Prostate gland (tissue), 2 donors: ENCODE measurements at regions not wholly inside any gene's neighbourhood (a gene's known extent, or its start where the extent isn't known, plus 50 kb on each side); places are given as distances from the start of the nearest gene placed in this dataset.

ENCODE experiments used
- DNase-seq: peaks from one replicate; pipeline ENCODE4 v3.0.0-alpha.2; 2019; ENCODE audit warnings: low spot score
- H3K27ac ChIP-seq, 2 donors: fragments of 200-600 bp; sonication (generic); 2 replicates each; pipeline ENCODE4 v1.5.1; 2017 to 2019
- H3K27me3 ChIP-seq: fragments of 200-600 bp; sonication (generic); replicated peaks from 2 replicates; pipeline ENCODE4 v1.5.1; 2019; ENCODE audit not compliant: insufficient read depth
- H3K36me3 ChIP-seq, 2 donors: fragments of 200-600 bp; sonication (generic); 1 replicate in 1 of 2; 2 replicates in 1 of 2; pipeline versions ENCODE4 v1.5.1 to v1.8.1; 2017 to 2019
- H3K4me1 ChIP-seq: fragments of 200-600 bp; sonication (generic); replicated peaks from 2 replicates; pipeline ENCODE4 v1.5.1; 2019
- H3K4me3 ChIP-seq, 2 donors: fragments of 200-600 bp; sonication (generic); 2 replicates each; pipeline ENCODE4 v1.5.1; 2017 to 2019
- H3K9me3 ChIP-seq: fragments of 200-600 bp; sonication (generic); 2 replicates; pipeline ENCODE4 v1.5.1; 2017
- CTCF ChIP-seq, 4 experiments: fragments of 200-600 bp in 2 of 4; fragments of 450-650 bp in 2 of 4; sonication (generic) in 2 of 4; IDR thresholded peaks; 1 replicate in 3 of 4; 2 replicates in 1 of 4; pipeline ENCODE4 v1.5.1; 2016 to 2019; ENCODE audit warnings: antibody characterized with exemption in 4 of 4, mild to moderate bottlenecking in 2 of 4, moderate library complexity in 2 of 4
- POLR2A ChIP-seq: fragments of 450-650 bp; IDR thresholded peaks from one replicate; pipeline ENCODE4 v1.6.1; 2016; ENCODE audit warnings: antibody characterized with exemption, mild to moderate bottlenecking
- POLR2AphosphoS5 ChIP-seq: sonication (generic); formaldehyde crosslinking; IDR thresholded peaks from one replicate; pipeline ENCODE4 v1.6.1; 2017; ENCODE audit warnings: antibody characterized with exemption
- WGBS: methylation state at CpG from one replicate; pipeline ENCODE4 v1.1.5; 2018; 5-methylcytosine and 5-hydroxymethylcytosine counted together
- intact Hi-C: fragments of 100-400 bp; cut with DNase I; formaldehyde crosslinking; loops from one replicate; pipeline ENCODE4 v1.14.2; 2022

- 93% methylated on average over 4 of the region's 4 CpGs for WGBS
- H3K27me3 ChIP-seq: no peaks in the 10 kb centered on the region
- TF ChIP-seq POLR2AphosphoS5: no peak
- no peak for TF ChIP-seq CTCF (IDR thresholded peaks at IDR 0.05)
- TF ChIP-seq POLR2A: no peak
- no peaks in the 10 kb centered on the region for H3K9me3 ChIP-seq
- H3K36me3 ChIP-seq: no peaks in the 10 kb centered on the region
- H3K4me1 ChIP-seq: no peaks in the 10 kb centered on the region
- no peak for DNase-seq
- no peak overlapping the region for H3K27ac ChIP-seq
- intact Hi-C loops: no loop called here
- H3K4me3 ChIP-seq: no peak overlapping the region
Measured at GRCh38 chr18:24548583-24548982, 88.1 kb downstream of the HRH4 start.

- H3K36me3 ChIP-seq: no peaks in the 10 kb centered on the region
- no peak overlapping the region for H3K27ac ChIP-seq
- no peaks in the 10 kb centered on the region for H3K4me1 ChIP-seq
- H3K9me3 ChIP-seq: no peaks in the 10 kb centered on the region
- intact Hi-C loops: no loop called here
- no peak for DNase-seq
- no peaks in the 10 kb centered on the region for H3K27me3 ChIP-seq
- WGBS: 93% methylated on average over 4 of the region's 4 CpGs
- no peak overlapping the region for H3K4me3 ChIP-seq
- TF ChIP-seq CTCF (IDR thresholded peaks at IDR 0.05): no peak
- TF ChIP-seq POLR2A: no peak
- no peak for TF ChIP-seq POLR2AphosphoS5
Measured at GRCh38 chr18:24552218-24552617, 91.8 kb downstream of the HRH4 start.

- TF ChIP-seq POLR2AphosphoS5 (no peak), POLR2A (no peak), CTCF (IDR thresholded peaks at IDR 0.05) (no peak)
- 49% methylated on average over 6 of the region's 6 CpGs for WGBS
- Histone ChIP-seq H3K9me3 (no peaks in the 10 kb centered on the region), H3K4me3 (no peak overlapping the region), H3K4me1 (no peaks in the 10 kb centered on the region), H3K36me3 (no peaks in the 10 kb centered on the region), H3K27ac (no peak overlapping the region), H3K27me3 (no peaks in the 10 kb centered on the region)
- no peak for DNase-seq
- intact Hi-C loops: no loop called here
Measured at GRCh38 chr18:24553571-24554285, 93.3 kb downstream of the HRH4 start.

GRCh38 chr18:24558403-24558802 is 98.0 kb downstream of the HRH4 start:
- DNase-seq: no peak
- TF ChIP-seq POLR2A (no peak), CTCF (IDR thresholded peaks at IDR 0.05) (no peak), POLR2AphosphoS5 (no peak)
- intact Hi-C loops: no loop called here
- no peaks in the 10 kb centered on the region for H3K9me3 ChIP-seq
- H3K36me3 ChIP-seq: no peaks in the 10 kb centered on the region
- H3K4me1 ChIP-seq: no peaks in the 10 kb centered on the region
- no peaks in the 10 kb centered on the region for H3K27me3 ChIP-seq
- WGBS: 75% methylated on average over 7 of the region's 7 CpGs
- no peak overlapping the region for H3K27ac ChIP-seq
- H3K4me3 ChIP-seq: no peak overlapping the region

- H3K36me3 ChIP-seq: no peaks in the 10 kb centered on the region
- intact Hi-C loops: no loop called here
- no peaks in the 10 kb centered on the region for H3K27me3 ChIP-seq
- no peak overlapping the region for H3K27ac ChIP-seq
- 30% methylated on average over 4 of the region's 4 CpGs for WGBS
- no peak for DNase-seq
- no peaks in the 10 kb centered on the region for H3K4me1 ChIP-seq
- H3K4me3 ChIP-seq: no peak overlapping the region
- H3K9me3 ChIP-seq: no peaks in the 10 kb centered on the region
- TF ChIP-seq POLR2AphosphoS5 (no peak), CTCF (IDR thresholded peaks at IDR 0.05) (no peak), POLR2A (no peak)
Measured at GRCh38 chr18:24559526-24559925, 99.1 kb downstream of the HRH4 start.
